IMR-90 (cell line): ENCODE measurements at regions not wholly inside any gene's neighbourhood (a gene's known extent, or its start where the extent isn't known, plus 50 kb on each side); places are given as distances from the start of the nearest gene placed in this dataset.

Experiments
- ATAC-seq: fragments of 200-7000 bp; cut with Tn5 transposase; 2 replicates; pipeline ENCODE4 v1.9.1; 2020; ENCODE audit warnings: low read depth, mild to moderate bottlenecking, moderate library complexity
- BruUV-seq: library from RNA; stranded (reverse); fragments of 400-500 nt; replicated peaks from 2 replicates; lab custom pipeline; 2021; lab: Mats Ljungman, UMichigan
- CTCF ChIA-PET: fragments of 300-600 bp; formaldehyde crosslinking; extraction: SDS; loops from one replicate; lab custom pipeline; 2021; ENCODE audit warnings: antibody characterized with exemption; lab: Yijun Ruan, JAX
- POLR2A ChIA-PET: fragments of 300-600 bp; sonication (Branson Sonifier 250); formaldehyde crosslinking; loops from one replicate; lab custom pipeline; 2022; ENCODE audit warnings: antibody characterized with exemption; ENCODE audit not compliant: unreplicated experiment; lab: Charles Lee
- DNase-seq: peaks from one replicate; pipeline ENCODE4 v3.0.0; 2013
- H2AFZ ChIP-seq: replicated peaks from 2 replicates; pipeline ENCODE3; 2013; ENCODE audit warnings: low read length, mild to moderate bottlenecking; ENCODE audit not compliant: poor library complexity
- H2AK5ac ChIP-seq: 2 replicates; pipeline ENCODE4 v1.6.1; 2013; ENCODE audit warnings: low read depth, low read length, inconsistent platforms
- H2AK9ac ChIP-seq: replicated peaks from 2 replicates; pipeline ENCODE3; 2013; ENCODE audit warnings: mild to moderate bottlenecking, low read depth, low read length, moderate library complexity; ENCODE audit not compliant: poor library complexity
- H2BK120ac ChIP-seq: 2 replicates; pipeline ENCODE4 v1.6.1; 2013; ENCODE audit warnings: low read depth, low read length, inconsistent platforms
- H2BK15ac ChIP-seq: 3 replicates; pipeline ENCODE4 v1.6.1; 2013; ENCODE audit warnings: low read depth, low read length, inconsistent platforms
- H2BK20ac ChIP-seq: 2 replicates; pipeline ENCODE4 v1.6.1; 2013; ENCODE audit warnings: low read depth, mild to moderate bottlenecking, inconsistent platforms, low read length, moderate library complexity
- H2BK5ac ChIP-seq: 2 replicates; pipeline ENCODE4 v1.6.1; 2013; ENCODE audit warnings: mild to moderate bottlenecking, low read depth, low read length, inconsistent platforms; ENCODE audit not compliant: poor library complexity, severe bottlenecking
- H3K14ac ChIP-seq: replicated peaks from 2 replicates; pipeline ENCODE4 v1.6.1; 2013; ENCODE audit warnings: low read depth, low read length, inconsistent platforms
- H3K18ac ChIP-seq: 2 replicates; pipeline ENCODE4 v1.6.1; 2013; ENCODE audit warnings: low read depth, low read length, control low read depth
- H3K23ac ChIP-seq: 2 replicates; pipeline ENCODE4 v1.6.1; 2013; ENCODE audit warnings: low read depth, low read length, inconsistent platforms
- H3K27ac ChIP-seq: 2 replicates; pipeline ENCODE4 v1.5.1; 2013; ENCODE audit warnings: mild to moderate bottlenecking, control low read depth, low read length; ENCODE audit not compliant: insufficient read depth
- H3K27me3 ChIP-seq: 2 replicates; pipeline ENCODE4 v1.6.1; 2013; ENCODE audit warnings: low read length; ENCODE audit not compliant: control insufficient read depth, insufficient read depth
- H3K36me3 ChIP-seq: 2 replicates; pipeline ENCODE4 v1.6.1; 2013; ENCODE audit warnings: low read length, mixed read lengths; ENCODE audit not compliant: control insufficient read depth, insufficient read depth
- H3K4ac ChIP-seq: 2 replicates; pipeline ENCODE4 v1.6.1; 2013; ENCODE audit warnings: low read depth, low read length, inconsistent platforms
- H3K4me1 ChIP-seq: 2 replicates; pipeline ENCODE4 v1.6.1; 2013; ENCODE audit warnings: low read length, mixed read lengths; ENCODE audit not compliant: control insufficient read depth, insufficient read depth
- H3K4me2 ChIP-seq: 2 replicates; pipeline ENCODE4 v1.6.1; 2013; ENCODE audit warnings: low read depth, mild to moderate bottlenecking, control low read depth, low read length, moderate library complexity
- H3K4me3 ChIP-seq: 2 replicates; pipeline ENCODE4 v1.5.1; 2013; ENCODE audit warnings: low read depth, mild to moderate bottlenecking, control low read depth, low read length, moderate library complexity; ENCODE audit not compliant: insufficient read depth
- H3K56ac ChIP-seq: 2 replicates; pipeline ENCODE4 v1.6.1; 2013; ENCODE audit warnings: low read length, inconsistent platforms; ENCODE audit not compliant: insufficient read depth; ENCODE audit errors: extremely low read depth
- H3K79me1 ChIP-seq, 2 experiments: 2 replicates each; pipeline ENCODE4 v1.6.1; 2013; ENCODE audit warnings: low read length in 2 of 2, inconsistent platforms in 1 of 2, low read depth in 1 of 2
- H3K9ac ChIP-seq: 2 replicates; pipeline ENCODE4 v1.6.1; 2013; ENCODE audit warnings: low read depth, low read length, control low read depth
- H3K9me1 ChIP-seq: 2 replicates; pipeline ENCODE4 v1.6.1; 2013; ENCODE audit warnings: low read length, inconsistent platforms; ENCODE audit not compliant: insufficient read depth
- H3K9me3 ChIP-seq: 2 replicates; pipeline ENCODE4 v1.6.1; 2013; ENCODE audit warnings: low read length; ENCODE audit not compliant: control insufficient read depth, insufficient read depth
- H4K20me1 ChIP-seq: 2 replicates; pipeline ENCODE4 v1.6.1; 2013; ENCODE audit warnings: low read length, inconsistent platforms; ENCODE audit not compliant: insufficient read depth
- H4K5ac ChIP-seq: 2 replicates; pipeline ENCODE4 v1.6.1; 2013; ENCODE audit warnings: mild to moderate bottlenecking, low read depth, low read length, control low read depth
- H4K8ac ChIP-seq, 2 experiments: 2 replicates each; pipeline ENCODE4 v1.6.1; 2013; ENCODE audit warnings: low read depth in 2 of 2, low read length in 2 of 2, control low read depth in 1 of 2, inconsistent platforms in 1 of 2
- H4K91ac ChIP-seq: 2 replicates; pipeline ENCODE4 v1.6.1; 2013; ENCODE audit warnings: low read depth, low read length, inconsistent platforms; ENCODE audit not compliant: insufficient read depth
- BHLHE40 ChIP-seq: fragments of 150-350 bp; IDR thresholded peaks from 2 replicates; pipeline ENCODE4 v1.6.1; 2016; ENCODE audit warnings: mild to moderate bottlenecking, low read depth, low read length
- CEBPB ChIP-seq: IDR thresholded peaks from 2 replicates; pipeline ENCODE4 v1.6.1; 2012; ENCODE audit warnings: low read depth, low read length, improper control_type of control experiment
- FOS ChIP-seq: fragments of 150-350 bp; IDR thresholded peaks from 2 replicates; pipeline ENCODE4 v1.6.1; 2016; ENCODE audit warnings: low read depth, low read length
- MAFK ChIP-seq: IDR thresholded peaks from 2 replicates; pipeline ENCODE4 v1.6.1; 2012; ENCODE audit warnings: low read depth, low read length, improper control_type of control experiment
- MAZ ChIP-seq: IDR thresholded peaks from 2 replicates; pipeline ENCODE4 v1.6.1; 2012; ENCODE audit warnings: low read depth, mild to moderate bottlenecking, low read length, improper control_type of control experiment, moderate library complexity, borderline replicate concordance
- MXI1 ChIP-seq: IDR thresholded peaks from 2 replicates; pipeline ENCODE4 v1.6.1; 2012; ENCODE audit warnings: low read depth, mild to moderate bottlenecking, low read length, moderate library complexity, borderline replicate concordance
- RAD21 ChIP-seq: IDR thresholded peaks from 2 replicates; pipeline ENCODE4 v1.6.1; 2012; ENCODE audit warnings: low read length, improper control_type of control experiment
- RCOR1 ChIP-seq: IDR thresholded peaks from 2 replicates; pipeline ENCODE4 v1.6.1; 2012; ENCODE audit warnings: mild to moderate bottlenecking, low read length, improper control_type of control experiment; ENCODE audit not compliant: insufficient replicate concordance
- SMC3 ChIP-seq: fragments of 150-350 bp; IDR thresholded peaks from 2 replicates; pipeline ENCODE4 v1.6.1; 2016; ENCODE audit warnings: low read depth, mild to moderate bottlenecking, antibody characterized with exemption, low read length, moderate library complexity
- WGBS, 2 experiments: methylation state at CpG; one replicate each; pipeline versions ENCODE4 v1.1.5 to v1.1.7; 2013; ENCODE audit warnings: missing lambda C conversion rate in 2 of 2; ENCODE audit not compliant: insufficient read length in 1 of 2; ENCODE audit errors: extremely low coverage in 2 of 2; 5-methylcytosine and 5-hydroxymethylcytosine counted together
- dilution Hi-C: fragments of 300-500 bp; cut with HindIII; formaldehyde crosslinking; loops from one replicate; pipeline ENCODE4 v1.14.3; 2018; ENCODE audit warnings: low sequenced_read_pairs; ENCODE audit not compliant: unreplicated experiment
- in situ Hi-C: fragments of 300-500 bp; cut with MboI; formaldehyde crosslinking; loops from 3 replicates; pipeline ENCODE4 v1.14.3; 2019; ENCODE audit warnings: low sequenced_read_pairs, inconsistent platforms, mixed read lengths
- intact Hi-C: fragments of 100-400 bp; cut with micrococcal nuclease; formaldehyde crosslinking; loops from 2 replicates; pipeline ENCODE4 v1.10.0; 2022
- TF ChIP-seq, protein P1 (sequence below): conservative IDR thresholded peaks from 2 replicates; pipeline ENCODE4 v1.5.1; 2012; ENCODE audit warnings: mild to moderate bottlenecking, low read depth, low read length, improper control_type of control experiment

DNA sequence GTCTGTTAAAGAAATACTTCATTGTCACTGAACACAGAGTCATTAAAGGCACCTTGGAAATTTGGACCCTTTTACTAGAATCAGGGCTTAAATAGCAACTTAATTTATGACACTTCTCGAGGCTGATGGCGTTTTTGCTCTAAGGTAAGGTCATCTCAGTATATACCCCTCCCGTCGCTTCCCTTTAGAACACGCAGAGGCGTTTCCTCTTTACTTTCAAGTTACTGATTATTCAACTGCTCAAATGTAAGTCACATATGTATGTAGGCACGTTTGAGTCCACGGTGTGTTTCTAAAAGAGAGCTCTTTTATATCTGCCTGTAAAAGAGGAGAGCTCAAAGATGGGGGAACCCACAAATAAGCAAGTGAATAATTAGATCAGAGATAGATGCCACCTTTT lies 181.5 kb downstream of the TSHZ3 start:
- CTCF ChIA-PET, result interaction anchor here (0.6 kb wide), 1 partner anchor 28 kb away, joined by 4 read pairs; no protein-coding TSS in a partner anchor

More for the DNA sequence above, 181.5 kb downstream of the TSHZ3 start:
- H3K27ac ChIP-seq, result no peak overlapping the region
- H3K4me1 ChIP-seq, result no peaks in the 10 kb centered on the region; the same call in 1 of the 2 replicates
- no peak for ATAC-seq
- no peak overlapping the region for H4K8ac ChIP-seq
- no peak for DNase-seq
- no peak overlapping the region for H3K18ac ChIP-seq
- no peak overlapping the region for H4K5ac ChIP-seq
- no peak overlapping the region for H2AK9ac ChIP-seq
- H3K9me3 ChIP-seq, result no peaks in the 10 kb centered on the region
- POLR2A ChIA-PET, result no interaction called here
- H4K20me1 ChIP-seq, result no peaks in the 10 kb centered on the region
- H4K91ac ChIP-seq, result no peak overlapping the region
- no TSS peak for BruUV-seq
- no peak overlapping the region for H3K4me3 ChIP-seq
- no peaks in the 10 kb centered on the region for H3K36me3 ChIP-seq
- H2AFZ ChIP-seq, result no peak overlapping the region
- no peak overlapping the region for H2BK20ac ChIP-seq
- no peak overlapping the region for H2AK5ac ChIP-seq
- intact Hi-C loops, result no loop called here
- no peak overlapping the region for H3K56ac ChIP-seq
- no peak overlapping the region for H2BK15ac ChIP-seq
- no peak overlapping the region for H3K23ac ChIP-seq
- H3K4ac ChIP-seq, result no peak overlapping the region
- TF ChIP-seq RCOR1, result no peak
- no peak for TF ChIP-seq MAZ
- no peak for TF ChIP-seq MAFK
- no peak for TF ChIP-seq SMC3
- no peak for TF ChIP-seq CEBPB
- no peak for TF ChIP-seq BHLHE40
- no peak for TF ChIP-seq FOS
- TF ChIP-seq RAD21, result no peak
- TF ChIP-seq, protein P1, sequence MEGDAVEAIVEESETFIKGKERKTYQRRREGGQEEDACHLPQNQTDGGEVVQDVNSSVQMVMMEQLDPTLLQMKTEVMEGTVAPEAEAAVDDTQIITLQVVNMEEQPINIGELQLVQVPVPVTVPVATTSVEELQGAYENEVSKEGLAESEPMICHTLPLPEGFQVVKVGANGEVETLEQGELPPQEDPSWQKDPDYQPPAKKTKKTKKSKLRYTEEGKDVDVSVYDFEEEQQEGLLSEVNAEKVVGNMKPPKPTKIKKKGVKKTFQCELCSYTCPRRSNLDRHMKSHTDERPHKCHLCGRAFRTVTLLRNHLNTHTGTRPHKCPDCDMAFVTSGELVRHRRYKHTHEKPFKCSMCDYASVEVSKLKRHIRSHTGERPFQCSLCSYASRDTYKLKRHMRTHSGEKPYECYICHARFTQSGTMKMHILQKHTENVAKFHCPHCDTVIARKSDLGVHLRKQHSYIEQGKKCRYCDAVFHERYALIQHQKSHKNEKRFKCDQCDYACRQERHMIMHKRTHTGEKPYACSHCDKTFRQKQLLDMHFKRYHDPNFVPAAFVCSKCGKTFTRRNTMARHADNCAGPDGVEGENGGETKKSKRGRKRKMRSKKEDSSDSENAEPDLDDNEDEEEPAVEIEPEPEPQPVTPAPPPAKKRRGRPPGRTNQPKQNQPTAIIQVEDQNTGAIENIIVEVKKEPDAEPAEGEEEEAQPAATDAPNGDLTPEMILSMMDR, result no peak
- TF ChIP-seq MXI1, result no peak
- no peak overlapping the region for H2BK120ac ChIP-seq
- no peak overlapping the region for H2BK5ac ChIP-seq
- no peak overlapping the region for H3K4me2 ChIP-seq
- no peaks in the 10 kb centered on the region for H3K9me1 ChIP-seq
- in situ Hi-C loops, result no loop called here
- no peak overlapping the region for H3K14ac ChIP-seq
- H3K9ac ChIP-seq, result no peak overlapping the region
- dilution Hi-C loops, result no loop called here
- H3K27me3 ChIP-seq, result no peaks in the 10 kb centered on the region; the same call in 1 of the 2 replicates
- no peaks in the 10 kb centered on the region for H3K79me1 ChIP-seq
- 20% methylated on average over 1 of the region's 8 CpGs; no CpG with 5 or more reads in 1 of the 2 experiments for WGBS, 2 experiments
